PFSK-1 (cell line): ENCODE measurements at regions not wholly inside any gene's neighbourhood (a gene's known extent, or its start where the extent isn't known, plus 50 kb on each side); places are given as distances from the start of the nearest gene placed in this dataset.

ENCODE experiments used
- FOXP2 ChIP-seq: optimal IDR thresholded peaks from 2 replicates; pipeline ENCODE3; 2011; ENCODE audit warnings: borderline replicate concordance, control low read depth, inconsistent platforms; ENCODE audit not compliant: insufficient read depth; ENCODE audit errors: extremely low read length, extremely low read depth
- POLR2AphosphoS5 ChIP-seq: IDR thresholded peaks from 2 replicates; pipeline ENCODE4 v1.6.1; 2012; ENCODE audit warnings: low read depth, mild to moderate bottlenecking, control low read depth, low read length, moderate library complexity
- SIN3A ChIP-seq: IDR thresholded peaks from 2 replicates; pipeline ENCODE4 v1.6.1; 2012; ENCODE audit warnings: mild to moderate bottlenecking, low read length, moderate library complexity, borderline replicate concordance; ENCODE audit not compliant: insufficient read depth
- TAF1 ChIP-seq: IDR thresholded peaks from 2 replicates; pipeline ENCODE4 v1.6.1; 2012; ENCODE audit warnings: low read length, control low read depth, borderline replicate concordance; ENCODE audit not compliant: insufficient read depth
- TF ChIP-seq, protein P1 (sequence below), 2 experiments: IDR thresholded peaks; 2 replicates each; pipeline versions ENCODE4 v1.6.1 to v1.8.0; 2011 to 2012; ENCODE audit warnings: low read depth in 2 of 2, low read length in 2 of 2, control low read depth in 1 of 2, inconsistent platforms in 1 of 2, mild to moderate bottlenecking in 1 of 2, moderate library complexity in 1 of 2; ENCODE audit not compliant: insufficient read depth in 1 of 2

DNA sequence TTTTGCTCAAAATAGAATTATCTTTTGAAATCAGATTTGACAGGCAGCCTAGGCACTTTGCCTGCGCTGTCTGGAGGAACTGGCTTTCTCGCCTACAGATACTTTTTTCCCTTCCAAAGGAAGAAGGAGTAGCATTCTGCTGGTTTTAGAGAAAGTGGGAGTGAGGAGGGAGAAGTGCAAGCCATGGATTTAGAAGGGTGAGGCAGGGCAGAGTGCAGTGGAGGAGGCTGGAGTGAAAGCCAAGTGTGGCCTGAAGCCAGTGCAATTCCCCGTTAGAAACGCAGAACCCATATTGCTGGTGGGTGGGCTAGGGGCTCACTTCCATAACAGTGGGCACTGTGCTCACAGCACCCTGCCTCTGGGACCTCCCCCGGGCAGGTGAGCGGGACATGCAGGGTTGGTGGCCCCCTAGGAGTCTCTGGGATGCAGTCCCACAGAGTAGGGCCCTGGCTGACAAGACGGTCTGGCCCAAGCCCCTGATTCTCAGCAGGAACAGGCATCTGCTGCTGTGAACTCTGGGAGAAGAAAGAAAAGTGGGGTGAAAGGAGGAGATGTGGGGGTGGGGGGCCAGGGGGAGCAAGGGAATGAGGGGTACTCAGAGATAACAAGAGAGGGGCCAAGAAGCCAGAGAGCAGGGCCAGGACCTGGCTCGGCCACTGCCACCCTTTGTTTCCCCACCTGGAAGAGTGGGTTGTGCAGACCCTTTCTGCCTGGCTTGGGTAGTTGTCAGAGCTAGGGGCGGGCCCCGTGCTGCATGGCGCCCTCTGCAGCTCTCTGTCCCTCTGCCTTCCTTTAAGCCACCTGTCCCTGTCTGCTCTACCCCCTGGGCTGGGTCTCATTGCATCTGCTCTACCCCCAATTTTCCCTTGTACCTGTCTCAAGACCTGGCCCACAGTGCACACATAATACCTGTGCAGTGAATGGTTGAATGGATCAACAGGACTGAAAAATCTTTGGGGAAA, 273.5 kb upstream of the HS6ST1 start:
- TF ChIP-seq, protein P1, sequence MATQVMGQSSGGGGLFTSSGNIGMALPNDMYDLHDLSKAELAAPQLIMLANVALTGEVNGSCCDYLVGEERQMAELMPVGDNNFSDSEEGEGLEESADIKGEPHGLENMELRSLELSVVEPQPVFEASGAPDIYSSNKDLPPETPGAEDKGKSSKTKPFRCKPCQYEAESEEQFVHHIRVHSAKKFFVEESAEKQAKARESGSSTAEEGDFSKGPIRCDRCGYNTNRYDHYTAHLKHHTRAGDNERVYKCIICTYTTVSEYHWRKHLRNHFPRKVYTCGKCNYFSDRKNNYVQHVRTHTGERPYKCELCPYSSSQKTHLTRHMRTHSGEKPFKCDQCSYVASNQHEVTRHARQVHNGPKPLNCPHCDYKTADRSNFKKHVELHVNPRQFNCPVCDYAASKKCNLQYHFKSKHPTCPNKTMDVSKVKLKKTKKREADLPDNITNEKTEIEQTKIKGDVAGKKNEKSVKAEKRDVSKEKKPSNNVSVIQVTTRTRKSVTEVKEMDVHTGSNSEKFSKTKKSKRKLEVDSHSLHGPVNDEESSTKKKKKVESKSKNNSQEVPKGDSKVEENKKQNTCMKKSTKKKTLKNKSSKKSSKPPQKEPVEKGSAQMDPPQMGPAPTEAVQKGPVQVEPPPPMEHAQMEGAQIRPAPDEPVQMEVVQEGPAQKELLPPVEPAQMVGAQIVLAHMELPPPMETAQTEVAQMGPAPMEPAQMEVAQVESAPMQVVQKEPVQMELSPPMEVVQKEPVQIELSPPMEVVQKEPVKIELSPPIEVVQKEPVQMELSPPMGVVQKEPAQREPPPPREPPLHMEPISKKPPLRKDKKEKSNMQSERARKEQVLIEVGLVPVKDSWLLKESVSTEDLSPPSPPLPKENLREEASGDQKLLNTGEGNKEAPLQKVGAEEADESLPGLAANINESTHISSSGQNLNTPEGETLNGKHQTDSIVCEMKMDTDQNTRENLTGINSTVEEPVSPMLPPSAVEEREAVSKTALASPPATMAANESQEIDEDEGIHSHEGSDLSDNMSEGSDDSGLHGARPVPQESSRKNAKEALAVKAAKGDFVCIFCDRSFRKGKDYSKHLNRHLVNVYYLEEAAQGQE (IDR thresholded peaks at IDR 0.05; ENCODE audit: insufficient read depth in 1 of 2, low read depth in 2 of 2, low read length in 2 of 2), result no peak
- TF ChIP-seq FOXP2, result no peak
- TF ChIP-seq TAF1, result no peak
- TF ChIP-seq SIN3A, result no peak
- TF ChIP-seq POLR2AphosphoS5, result no peak

DNA sequence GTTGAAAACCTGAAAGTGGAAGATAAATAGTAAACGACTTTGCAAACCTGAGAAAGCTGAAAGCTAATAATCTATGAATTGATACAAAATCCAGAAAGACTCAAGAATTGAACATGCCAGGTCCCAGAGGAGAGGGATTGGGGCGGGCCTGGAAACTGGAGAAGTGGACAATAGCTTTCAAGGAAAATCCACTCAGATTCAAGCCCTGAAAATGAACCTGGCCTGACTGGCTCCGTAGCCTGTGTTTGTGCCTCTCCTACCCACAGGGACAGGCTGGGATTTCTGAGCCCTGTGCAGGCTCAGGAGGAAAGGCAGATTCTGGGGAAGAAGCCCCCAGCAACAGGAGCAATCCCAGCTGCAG, 274.8 kb upstream of the HS6ST1 start:
- TF ChIP-seq TAF1 (no peak), POLR2AphosphoS5 (no peak), SIN3A (no peak), FOXP2 (no peak)
- TF ChIP-seq, protein P1 (IDR thresholded peaks at IDR 0.05; ENCODE audit: insufficient read depth in 1 of 2, low read depth in 2 of 2, low read length in 2 of 2), result no peak

DNA sequence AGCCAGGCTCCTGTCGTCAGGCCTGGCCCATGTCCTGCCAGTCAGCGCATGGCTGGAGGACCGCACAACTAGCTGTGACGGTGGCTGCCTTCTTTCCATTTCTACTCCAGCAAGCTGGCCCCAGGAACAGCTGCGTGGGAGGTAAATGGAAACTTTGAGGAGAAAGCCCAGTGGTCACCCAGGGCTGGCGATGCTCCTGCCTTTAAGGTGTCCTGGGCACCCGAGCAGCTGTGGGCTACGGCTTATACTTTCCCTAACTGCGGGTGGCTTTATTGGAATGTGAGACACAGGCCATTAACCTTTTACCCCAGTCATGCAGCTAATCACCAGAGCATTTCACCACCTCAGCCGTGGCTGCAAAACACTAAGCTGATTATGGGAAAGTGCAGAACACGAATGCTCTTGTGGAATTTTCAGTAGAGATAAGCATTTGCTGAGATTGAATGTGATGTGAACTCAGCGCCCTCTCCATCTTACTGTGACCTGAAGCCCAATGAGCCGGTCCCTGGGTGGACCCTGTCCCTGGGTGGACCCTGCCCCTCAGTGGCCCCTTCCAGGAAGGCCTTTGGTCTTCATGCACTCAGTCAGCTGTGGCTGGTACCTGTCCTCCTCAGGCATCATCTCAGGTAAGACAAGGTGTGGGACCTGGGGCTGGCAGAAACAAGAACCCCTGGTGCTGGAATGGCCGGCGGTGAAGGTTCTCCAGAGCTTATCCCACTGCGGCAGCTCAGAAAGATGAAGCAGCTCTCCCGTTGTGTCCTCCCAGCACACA, 275.4 kb upstream of the HS6ST1 start:
- TF ChIP-seq TAF1 (no peak), POLR2AphosphoS5 (no peak), SIN3A (no peak), FOXP2 (no peak)
- TF ChIP-seq, protein P1 (IDR thresholded peaks at IDR 0.05; ENCODE audit: insufficient read depth in 1 of 2, low read depth in 2 of 2, low read length in 2 of 2), result no peak

DNA sequence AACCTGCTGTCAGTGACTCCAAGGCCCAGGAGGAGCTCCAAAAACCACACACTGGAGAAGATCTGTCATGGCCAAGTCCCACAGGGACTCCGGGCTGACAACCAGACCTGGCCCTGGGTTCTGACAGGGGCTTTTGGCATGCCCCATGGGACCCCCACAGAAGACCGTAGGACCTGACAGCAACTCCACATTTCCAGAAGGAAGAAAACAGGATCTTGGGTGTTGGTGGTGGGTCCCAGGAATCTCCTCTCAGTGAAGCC, 275.9 kb upstream of the HS6ST1 start:
- TF ChIP-seq FOXP2 (no peak), POLR2AphosphoS5 (no peak), SIN3A (no peak), TAF1 (no peak)
- TF ChIP-seq, protein P1 (IDR thresholded peaks at IDR 0.05; ENCODE audit: insufficient read depth in 1 of 2, low read depth in 2 of 2, low read length in 2 of 2), result no peak
